Activated CD4-positive, alpha-beta T cell treated with anti-CD3 and anti-CD28 coated beads for 24 hours (primary cell): ENCODE measurements at regions not wholly inside any gene's neighbourhood (a gene's known extent, or its start where the extent isn't known, plus 50 kb on each side); places are given as distances from the start of the nearest gene placed in this dataset.

ENCODE experiments used
- DNase-seq, 2 donors: peaks; one replicate each; pipeline ENCODE4 v3.0.0-alpha.2; 2020; ENCODE audit warnings: low read depth in 2 of 2

DNA sequence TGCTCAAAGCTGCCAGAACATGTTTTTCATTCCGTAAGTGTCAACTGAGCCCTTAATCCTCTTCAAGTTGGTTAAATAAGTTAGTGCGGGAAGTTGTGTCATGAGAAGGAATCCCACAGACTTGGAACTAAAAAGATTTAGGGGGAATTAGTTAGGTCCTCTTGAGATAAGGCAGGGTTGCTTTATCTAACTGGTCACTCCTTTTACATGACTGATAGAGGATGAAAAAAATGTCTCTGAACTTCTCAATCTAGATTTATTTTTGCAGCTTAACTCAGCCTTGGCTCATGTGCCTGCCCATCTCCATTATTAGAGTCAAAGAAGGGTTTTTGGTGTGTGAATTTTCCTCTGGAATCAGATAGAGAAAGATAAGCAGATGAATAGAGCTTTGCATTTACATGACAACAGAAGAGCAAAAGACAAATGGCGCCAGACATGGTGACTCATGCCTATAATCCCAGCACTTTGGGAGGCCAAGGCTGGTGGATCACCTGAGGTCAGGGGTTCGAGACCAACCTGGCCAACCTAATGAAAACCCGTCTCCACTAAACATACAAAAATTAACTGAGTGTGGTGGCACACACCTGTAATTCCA lies 882.9 kb downstream of the RPA4 start:
- DNase-seq = no peak

DNA sequence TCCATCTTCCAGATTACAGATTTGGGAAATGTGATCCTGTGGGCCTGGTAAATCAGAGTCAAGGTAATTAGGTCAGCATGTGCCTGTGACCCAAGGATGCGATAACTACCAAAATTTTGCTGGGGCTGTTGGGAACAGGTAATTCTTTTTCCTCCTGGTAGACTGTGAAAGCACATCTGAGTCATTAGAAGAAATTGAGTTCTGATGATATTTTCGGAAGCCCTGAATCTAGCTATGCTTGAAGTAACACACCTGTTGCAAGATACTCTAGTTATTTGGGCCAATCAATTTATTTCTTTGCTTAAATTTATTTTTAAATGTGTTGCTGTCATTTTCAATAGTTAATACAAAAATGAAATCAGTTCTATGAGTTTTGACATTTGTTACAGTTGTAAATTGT lies 903.6 kb downstream of the RPA4 start:
- no peak for DNase-seq

DNA sequence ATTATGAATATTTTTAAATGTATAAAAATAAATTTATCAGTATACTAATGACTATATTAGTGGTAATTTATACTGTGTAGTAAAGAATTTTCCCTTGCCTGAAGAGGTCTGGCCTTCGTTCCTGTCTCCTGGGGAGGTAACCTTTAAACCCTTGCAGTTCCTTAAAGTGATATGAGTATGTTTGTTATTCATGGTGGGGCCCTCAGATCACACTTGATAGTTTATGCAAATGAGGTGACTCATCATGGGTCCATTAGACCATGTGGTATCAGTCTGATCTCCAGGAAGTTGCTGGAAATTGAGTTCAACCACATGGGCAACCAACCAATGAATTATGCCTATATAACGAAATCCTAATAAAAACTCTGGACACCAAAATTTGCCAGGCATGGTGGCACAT lies 904.1 kb downstream of the RPA4 start:
- DNase-seq = no peak

DNA sequence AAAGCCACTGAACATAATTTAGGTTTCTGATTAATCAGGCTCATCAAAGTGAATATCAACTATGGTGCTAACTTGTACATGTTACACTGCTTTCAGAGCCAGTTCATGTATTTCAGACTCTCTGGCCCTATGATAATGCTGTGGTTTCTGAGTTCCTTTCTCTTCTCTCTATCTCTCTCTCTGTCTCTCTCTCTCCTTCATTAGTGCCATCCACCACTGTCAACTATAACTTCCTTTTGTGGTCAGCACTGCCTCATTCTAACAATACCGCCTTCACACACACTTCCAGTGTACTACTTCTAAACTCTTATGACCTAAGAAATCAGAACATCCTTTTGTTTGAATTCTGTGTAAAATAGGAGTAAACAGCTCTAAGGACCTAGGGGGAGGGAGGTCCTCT lies 907.1 kb downstream of the RPA4 start:
- no peak for DNase-seq

DNA sequence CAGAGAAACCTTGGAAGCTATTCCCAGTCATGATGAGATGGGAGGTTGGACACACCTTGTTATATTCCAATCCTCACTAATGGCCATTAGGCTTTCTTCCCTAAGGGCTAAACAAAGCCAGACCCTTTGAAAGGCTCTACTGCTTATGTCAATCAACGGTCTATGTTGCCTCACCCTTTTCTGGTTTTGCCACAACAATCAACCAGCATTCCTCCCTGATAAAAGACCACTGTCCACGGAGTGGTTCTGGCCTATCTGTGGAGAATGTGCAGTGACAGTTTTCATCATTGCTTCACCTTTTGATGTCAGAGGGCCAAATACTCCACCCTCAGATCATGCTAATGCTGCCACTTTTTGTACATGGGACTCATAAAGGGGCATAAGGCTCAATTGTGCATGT lies 913.4 kb downstream of the RPA4 start:
- DNase-seq = no peak

DNA sequence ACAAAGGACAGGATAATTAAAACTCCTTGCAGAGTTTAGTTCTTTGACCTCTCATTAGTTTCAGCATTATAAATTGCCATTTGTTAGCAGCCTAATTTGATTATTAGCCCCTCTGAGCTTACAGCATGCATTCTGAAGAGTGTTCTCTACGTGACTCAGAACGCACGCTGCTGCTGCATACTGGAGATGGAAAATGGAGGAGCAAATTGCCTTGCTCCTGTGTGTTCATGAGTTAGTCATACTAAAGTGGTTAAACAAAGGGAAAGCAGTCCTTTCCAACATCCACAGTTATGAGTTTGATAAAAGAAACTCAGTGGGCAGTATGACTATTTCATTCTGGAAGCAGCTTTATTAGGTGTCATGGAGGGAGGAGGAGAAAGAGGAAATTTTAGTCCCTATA lies 922.5 kb downstream of the RPA4 start:
- DNase-seq = no peak

DNA sequence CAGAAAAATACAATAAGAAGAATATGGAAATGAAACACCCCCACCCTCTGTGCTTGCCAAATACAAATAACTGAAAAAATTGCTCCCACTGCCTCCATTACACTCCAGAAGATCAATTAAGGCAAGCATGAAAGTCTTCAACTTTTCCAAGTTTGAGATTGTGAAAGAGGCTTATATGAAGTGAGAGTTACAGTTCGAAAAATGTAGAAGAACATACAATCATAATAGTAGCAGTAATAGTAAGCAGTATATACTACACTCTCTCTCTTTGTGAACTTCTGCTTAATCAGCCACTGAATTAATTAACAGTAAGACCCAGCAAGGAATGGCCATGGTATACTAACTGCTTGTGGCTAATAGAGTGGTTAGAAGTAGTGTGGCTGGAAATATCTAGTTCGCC lies 923.2 kb downstream of the RPA4 start:
- no peak for DNase-seq

DNA sequence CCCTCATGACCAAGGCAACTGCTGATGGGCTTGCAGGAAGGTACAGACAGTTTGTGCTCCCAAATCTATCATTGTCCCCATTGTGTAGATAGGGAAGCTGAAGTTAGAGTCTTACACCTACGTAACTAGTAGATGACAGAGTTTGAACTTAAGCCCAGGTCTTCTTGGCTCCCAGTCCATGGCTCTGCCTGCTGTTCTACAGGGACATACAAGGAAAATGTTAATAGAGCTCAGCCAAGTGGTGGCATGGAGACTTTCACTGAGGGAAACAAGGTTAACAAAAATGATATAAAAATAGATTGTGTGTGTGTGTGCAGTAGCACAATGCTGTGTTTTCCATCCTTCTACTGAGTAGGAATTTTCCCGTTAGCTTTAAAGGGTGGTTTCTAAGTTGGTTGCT lies 936.5 kb downstream of the RPA4 start:
- no peak for DNase-seq

DNA sequence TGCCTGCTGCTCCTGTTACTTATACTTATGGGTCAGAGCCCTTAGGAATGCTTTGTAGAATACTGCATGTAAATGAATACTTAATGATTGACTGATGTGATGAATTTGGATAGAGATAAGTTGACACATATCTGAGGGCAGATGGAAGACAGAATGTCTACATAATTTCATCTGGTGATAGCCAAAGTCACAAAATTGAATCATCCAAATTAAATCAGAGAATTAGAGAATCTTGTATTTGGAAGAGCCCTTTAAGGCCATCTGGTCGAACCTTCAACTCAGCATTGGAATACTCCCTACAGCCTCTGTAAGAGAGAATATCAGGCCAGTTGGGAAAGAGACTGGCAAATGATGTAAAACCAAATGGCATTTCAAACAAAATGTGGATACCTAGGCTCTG lies 944.8 kb downstream of the RPA4 start:
- DNase-seq = no peak

DNA sequence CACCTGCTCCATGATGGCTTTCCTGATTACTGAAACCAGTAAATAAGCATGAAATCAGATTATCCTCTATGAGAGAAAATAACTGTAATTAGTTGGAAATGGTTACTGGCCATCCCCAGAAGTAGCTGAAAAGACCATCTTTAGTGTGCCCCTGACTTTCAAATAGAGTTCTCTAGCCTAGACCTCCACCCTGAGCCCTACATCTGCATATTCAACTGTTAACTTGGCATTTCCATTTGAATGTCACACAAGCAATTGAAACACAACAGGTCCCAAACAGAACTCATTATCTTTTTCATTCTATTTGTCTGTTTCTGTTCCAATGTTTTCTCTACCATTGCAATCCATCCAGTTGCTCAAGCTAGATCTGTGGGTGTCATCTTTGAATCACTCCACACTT lies 952.3 kb downstream of the RPA4 start:
- DNase-seq = no peak

DNA sequence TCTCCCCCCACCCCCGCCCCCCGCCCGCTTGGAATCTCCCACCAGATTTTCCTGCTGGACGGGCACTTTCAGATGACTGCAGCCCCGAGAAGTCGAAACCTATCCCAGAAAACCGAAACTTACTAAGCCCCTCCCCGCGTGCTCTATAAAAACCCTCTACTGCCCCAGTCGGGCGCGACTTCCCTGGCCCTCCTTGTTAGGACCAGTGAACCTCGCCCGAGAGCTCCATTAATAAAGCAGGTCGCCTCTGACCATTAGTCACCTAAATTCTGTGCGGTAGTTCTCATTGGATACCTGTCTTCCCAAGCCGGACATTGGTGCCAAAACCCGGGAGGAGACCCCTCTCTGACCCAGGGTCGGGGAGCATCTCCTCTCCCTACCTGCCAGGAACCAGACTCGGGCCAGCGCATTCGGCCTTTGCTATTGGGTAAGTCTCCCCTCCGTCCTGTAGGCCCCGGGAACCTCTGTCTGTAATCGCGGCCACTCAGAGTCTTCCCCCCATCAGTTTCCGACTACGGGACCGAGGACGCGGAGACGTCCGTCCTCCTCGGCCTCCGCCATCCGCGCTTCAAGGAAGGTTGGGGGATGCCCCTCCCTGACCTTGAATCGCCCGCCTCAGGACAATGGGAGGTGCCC lies 958.0 kb downstream of the RPA4 start:
- DNase-seq = no peak

DNA sequence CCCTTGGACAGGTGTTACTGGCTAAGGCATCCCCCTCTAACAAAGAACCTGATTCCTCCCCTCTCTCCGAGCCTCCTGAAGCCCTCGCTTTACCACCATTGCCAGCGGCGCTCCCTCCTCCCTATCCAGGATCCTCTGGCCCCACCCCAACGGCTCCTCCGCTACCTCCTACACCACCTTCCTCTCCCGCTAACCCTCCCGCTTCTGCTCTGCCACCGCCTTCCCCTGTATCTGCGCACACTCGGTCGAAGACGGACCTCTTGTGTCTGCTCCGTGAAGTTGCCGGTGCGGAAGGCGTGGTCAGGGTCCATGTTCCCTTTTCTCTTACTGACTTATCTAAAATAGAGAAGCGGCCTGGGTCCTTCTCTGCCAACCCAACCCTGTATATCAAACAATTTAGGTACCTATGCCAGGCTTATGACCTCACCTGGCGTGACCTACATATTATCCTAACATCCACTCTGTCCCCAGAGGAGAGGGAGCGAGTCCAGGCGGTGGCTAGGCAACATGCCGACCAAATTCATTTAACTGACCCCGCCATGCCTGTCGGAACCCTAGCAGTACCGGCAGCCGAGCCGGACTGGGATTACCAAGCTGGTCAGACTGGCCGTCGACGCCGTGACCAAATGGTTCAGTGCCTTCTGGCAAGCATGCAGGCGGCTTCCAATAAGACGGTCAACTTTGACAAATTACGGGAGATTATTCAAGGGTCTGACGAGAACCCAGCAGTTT lies 958.9 kb downstream of the RPA4 start:
- no peak for DNase-seq

DNA sequence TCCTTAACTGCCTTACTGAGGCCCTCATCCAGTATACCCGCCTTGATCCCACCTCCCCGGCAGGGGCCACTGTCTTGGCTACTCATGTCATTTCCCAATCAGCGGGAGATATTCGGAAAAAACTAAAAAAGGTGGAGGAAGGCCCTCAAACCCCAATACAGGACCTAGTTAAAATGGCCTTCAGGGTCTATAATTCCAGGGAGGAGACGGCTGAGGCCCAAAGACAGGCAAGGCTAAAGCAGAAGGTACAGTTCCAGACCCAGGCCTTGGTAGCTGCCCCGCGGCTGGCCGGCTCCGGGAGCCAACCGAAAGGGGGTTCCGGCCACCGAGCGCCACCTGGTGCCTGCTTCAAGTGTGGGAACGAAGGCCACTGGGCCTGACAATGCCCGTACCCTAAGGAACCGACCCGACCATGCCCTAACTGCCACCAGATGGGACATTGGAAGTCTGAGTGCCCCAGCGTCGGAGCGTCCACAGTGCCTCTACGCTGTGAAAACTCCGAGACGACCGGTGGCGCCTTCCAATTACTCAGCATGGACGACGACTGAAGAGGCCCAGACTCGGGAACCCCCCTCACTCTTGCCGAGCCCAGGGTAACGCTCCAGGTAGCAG lies 959.6 kb downstream of the RPA4 start:
- DNase-seq = no peak

DNA sequence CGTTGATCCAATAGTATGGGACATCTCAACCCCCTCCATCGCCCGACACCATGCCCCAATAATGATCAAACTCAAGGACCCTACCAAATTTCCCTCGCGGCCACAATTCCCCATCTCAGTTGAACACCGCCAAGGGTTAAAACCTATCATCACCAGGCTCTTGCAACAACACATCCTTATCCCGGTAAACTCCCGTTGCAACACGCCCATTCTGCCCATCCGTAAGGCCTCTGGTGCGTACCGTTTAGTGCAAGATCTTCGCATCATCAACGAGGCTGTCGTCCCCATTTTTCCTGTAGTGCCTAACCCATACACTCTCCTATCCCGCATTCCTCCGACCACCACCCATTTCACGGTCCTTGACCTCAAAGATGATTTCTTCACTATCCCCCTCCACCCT lies 960.5 kb downstream of the RPA4 start:
- no peak for DNase-seq

DNA sequence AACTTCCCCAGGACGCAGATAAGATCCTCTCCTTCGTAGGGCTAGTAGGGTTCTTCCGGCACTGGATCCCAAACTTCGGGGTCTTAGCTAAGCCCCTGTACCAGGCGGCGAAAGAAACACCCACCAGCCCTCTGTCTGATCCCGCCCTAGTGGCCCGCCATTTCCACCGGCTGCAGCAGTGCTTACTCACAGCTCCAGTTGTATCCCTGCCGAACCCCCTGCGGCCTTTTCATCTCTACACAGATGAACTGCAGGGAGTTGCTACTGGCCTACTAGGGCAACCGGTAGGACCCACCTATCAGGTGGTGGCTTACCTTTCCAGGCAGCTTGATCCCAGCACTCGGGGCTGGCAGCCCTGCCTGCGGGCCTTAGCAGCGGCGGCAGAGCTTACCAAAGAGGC lies 961.2 kb downstream of the RPA4 start:
- no peak for DNase-seq

DNA sequence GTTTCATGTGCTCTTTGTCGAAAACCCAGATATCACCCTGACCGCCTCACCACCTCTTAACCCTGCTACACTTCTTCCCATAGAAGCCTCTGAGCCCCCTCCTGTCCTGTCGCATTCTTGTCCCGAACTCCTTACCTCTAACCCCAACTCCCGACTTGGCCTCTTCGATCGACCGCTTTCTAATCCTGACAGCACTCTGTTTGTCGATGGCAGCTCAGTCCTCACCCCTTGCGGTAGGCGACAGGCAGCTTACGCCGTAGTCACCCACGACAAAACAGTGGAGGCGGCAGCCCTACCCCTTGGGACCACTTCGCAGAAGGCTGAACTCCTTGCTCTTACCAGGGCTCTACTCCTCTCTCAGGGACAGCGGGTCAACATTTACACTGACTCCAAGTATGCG lies 961.7 kb downstream of the RPA4 start:
- no peak for DNase-seq

DNA sequence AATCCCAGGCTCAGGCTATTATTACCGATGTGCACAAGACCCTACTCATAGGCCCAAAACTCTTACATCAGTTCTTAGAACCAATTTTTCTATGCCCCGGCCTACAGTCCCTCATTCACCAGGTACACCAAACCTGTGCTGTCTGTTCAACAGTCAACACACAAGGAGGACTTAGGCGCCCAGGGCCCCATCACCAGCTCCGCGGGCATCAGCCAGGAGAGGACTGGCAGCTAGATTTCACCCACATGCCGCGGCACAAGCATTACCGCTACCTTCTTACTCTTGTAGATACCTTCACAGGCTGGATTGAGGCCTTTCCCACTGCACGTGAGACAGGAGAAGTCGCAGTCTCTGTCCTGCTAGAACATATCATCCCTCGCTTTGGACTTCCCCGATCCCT lies 962.5 kb downstream of the RPA4 start:
- DNase-seq = no peak

DNA sequence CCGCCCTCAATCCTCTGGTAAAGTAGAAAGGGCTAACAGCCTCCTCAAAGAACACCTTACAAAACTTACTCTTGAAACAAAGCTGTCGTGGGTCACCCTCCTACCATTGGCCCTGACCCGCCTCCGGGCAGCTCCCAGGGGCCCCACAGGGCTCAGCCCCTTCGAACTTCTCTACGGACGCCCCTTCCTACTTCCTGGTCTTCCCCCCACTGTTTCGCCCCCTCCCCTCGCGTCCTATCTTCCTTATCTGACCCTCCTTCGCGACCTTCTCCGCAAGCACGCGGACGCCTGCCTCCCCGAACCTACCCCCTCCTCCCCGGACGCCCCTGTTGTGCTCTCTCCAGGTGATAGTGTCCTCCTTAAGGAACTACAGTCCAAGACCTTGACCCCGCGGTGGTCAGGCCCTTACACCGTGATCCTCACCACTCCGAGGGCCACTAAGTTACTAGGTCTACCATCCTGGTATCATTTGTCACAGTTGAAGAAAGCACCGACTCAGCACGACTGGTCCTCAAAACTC lies 963.1 kb downstream of the RPA4 start:
- DNase-seq = no peak

DNA sequence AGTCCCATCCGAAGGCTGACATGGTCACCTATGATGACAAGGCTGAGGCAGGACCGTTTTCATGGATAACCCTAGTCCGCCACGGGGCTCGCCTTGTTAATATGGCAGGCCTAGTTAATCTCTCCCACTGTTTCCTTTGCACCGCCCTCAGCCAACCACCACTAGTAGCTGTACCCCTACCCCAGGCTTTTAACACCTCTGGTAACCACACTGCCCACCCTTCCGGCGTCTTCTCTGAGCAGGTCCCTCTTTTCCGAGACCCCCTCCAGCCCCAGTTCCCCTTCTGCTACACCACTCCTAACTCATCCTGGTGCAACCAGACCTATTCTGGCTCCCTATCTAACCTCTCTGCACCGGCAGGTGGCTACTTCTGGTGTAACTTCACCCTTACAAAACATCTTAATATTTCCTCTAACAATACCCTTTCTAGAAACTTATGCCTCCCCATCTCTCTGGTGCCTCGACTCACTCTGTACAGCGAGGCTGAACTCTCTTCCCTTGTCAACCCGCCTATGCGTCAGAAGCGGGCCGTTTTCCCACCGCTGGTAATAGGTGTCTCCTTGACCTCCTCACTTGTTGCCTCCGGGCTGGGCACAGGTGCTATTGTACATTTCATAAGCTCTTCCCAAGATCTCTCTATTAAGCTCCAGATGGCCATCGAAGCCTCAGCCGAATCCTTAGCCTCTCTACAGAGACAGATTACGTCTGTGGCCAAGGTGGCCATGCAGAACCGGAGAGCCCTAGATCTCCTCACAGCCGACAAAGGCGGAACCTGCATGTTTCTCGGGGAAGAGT lies 964.4 kb downstream of the RPA4 start:
- DNase-seq = no peak

DNA sequence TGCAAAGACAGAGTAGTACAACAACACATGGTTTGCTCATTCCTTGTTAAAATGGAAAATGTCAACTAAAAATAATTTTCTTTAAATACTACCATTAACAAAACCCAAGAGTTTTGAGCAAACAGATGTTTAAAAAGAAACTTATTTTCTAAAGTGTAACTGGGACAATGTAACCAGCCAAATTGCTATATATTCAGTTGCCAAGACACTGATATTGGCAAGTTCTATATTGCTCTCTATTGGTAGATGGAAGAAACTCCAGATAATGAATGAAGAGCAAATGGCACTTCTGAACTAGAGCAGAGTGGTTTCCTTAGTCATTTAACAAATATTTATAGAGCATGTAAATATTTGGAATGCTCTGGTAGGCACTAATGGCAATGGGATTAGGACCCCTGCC lies 966.2 kb downstream of the RPA4 start:
- DNase-seq = no peak

DNA sequence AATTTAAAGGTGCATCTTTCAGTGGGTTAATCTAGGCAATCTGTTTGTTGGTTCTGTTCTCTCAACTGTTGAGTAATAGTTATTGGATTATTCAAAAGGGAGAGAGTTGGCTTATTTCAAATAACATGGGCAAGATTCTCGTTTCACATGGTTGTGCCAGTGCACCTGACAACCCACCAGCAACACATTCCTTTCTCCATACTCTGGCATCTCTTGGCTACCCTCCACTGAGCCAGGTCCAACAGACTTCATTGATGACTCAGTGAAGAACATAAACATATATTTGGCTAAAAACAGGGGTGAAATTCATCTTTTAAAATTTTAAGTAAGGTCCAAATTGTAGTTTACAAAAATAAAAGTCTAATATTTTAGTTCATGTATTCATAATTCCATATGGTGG lies 967.2 kb downstream of the RPA4 start:
- DNase-seq = no peak

DNA sequence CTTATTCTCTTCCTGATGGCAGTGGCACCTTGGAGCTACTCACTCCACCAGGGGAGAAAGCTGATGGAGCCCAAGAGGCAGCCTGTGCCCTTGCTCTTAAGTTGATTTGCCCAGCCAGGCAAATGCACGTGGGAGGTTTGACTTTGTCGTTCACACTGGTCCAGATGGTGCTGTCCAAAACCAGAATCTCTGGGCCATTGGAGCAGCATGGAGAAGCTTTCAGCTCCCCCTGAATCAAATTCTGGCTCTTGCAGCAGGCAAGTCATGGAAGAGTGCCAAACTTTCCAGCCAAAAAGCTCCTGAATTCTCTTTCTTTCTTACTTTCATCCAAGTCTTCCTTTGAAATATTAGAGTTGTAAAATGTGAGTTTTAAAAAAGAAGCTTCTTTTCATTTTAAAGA lies 970.4 kb downstream of the RPA4 start:
- no peak for DNase-seq
